IPS DF 6.9 (cell line): ENCODE measurements at regions not wholly inside any gene's neighbourhood (a gene's known extent, or its start where the extent isn't known, plus 50 kb on each side); places are given as distances from the start of the nearest gene placed in this dataset.
"Not testable (repeated sequence)": the region's sequence is repeated elsewhere in the genome, so short reads cannot be mapped to it uniquely, and the experiment has no call there.

Experiments used
- DNase-seq: peaks from one replicate; pipeline ENCODE4 v3.0.0-alpha.2; 2013; ENCODE audit warnings: low read depth, low spot score
- H3K27ac ChIP-seq: one replicate; pipeline ENCODE4 v1.5.1; 2013; ENCODE audit warnings: low read length, control low read depth
- H3K27me3 ChIP-seq: 2 replicates; pipeline ENCODE4 v1.6.1; 2013; ENCODE audit warnings: mild to moderate bottlenecking, low read length; ENCODE audit not compliant: control insufficient read depth, insufficient read depth
- H3K36me3 ChIP-seq: 2 replicates; pipeline ENCODE4 v1.6.1; 2013; ENCODE audit warnings: low read length; ENCODE audit not compliant: control insufficient read depth, insufficient read depth
- H3K4me1 ChIP-seq: 2 replicates; pipeline ENCODE4 v1.6.1; 2013; ENCODE audit warnings: low read length; ENCODE audit not compliant: control insufficient read depth, insufficient read depth
- H3K4me3 ChIP-seq: 2 replicates; pipeline ENCODE4 v1.5.1; 2013; ENCODE audit warnings: mild to moderate bottlenecking, low read length
- H3K9me3 ChIP-seq: 2 replicates; pipeline ENCODE4 v1.6.1; 2013; ENCODE audit warnings: low read length, inconsistent platforms; ENCODE audit not compliant: control insufficient read depth, insufficient read depth
- WGBS: extraction: QIAGEN DNeasy Blood & Tissue Kit; methylation state at CpG from one replicate; pipeline ENCODE4 v1.1.7; 2013; ENCODE audit warnings: mixed read lengths, missing lambda C conversion rate; ENCODE audit not compliant: insufficient read length, insufficient coverage; 5-methylcytosine and 5-hydroxymethylcytosine counted together

GRCh38 chr19:14328406-14328805 lies 52.8 kb upstream of the ADGRE5 start:
- no CpG with 5 or more reads among the region's 6 CpGs for WGBS
- Histone ChIP-seq H3K9me3 (no peaks in the 10 kb centered on the region), H3K4me3 (no peak overlapping the region), H3K27ac (no peak overlapping the region), H3K36me3 (no peaks in the 10 kb centered on the region), H3K27me3 (no peaks in the 10 kb centered on the region), H3K4me1 (no peaks in the 10 kb centered on the region)
- DNase-seq: no peak

GRCh38 chr19:14327061-14327460 lies 54.2 kb upstream of the ADGRE5 start:
- not testable (repeated sequence) for H3K36me3 ChIP-seq, H3K27ac ChIP-seq, H3K27me3 ChIP-seq, H3K9me3 ChIP-seq, DNase-seq, H3K4me3 ChIP-seq, H3K4me1 ChIP-seq
- no CpG with 5 or more reads among the region's 8 CpGs for WGBS

DNA sequence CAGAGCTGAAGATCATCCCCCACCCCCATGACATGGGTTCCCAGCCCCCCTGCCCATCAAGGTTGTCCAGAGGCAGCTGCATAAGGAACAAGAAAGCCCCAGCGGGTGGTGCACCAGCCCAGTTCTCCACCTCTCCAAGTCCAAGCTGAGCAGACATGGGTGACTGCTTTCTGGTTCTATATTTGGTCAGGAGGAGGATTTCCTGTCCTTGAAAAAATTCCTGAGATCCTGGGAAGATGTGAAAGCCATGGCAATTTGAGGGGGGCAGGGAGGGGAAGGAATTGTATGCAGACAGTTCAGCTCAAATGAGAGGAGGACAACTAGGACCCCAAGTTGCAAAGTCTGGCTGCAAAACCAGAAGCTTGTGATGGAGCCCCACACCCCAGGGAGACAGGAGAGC lies 55.4 kb upstream of the ADGRE5 start:
- Histone ChIP-seq H3K4me1 (no peaks in the 10 kb centered on the region), H3K4me3 (no peak overlapping the region), H3K27ac (no peak overlapping the region), H3K36me3 (no peaks in the 10 kb centered on the region), H3K9me3 (no peaks in the 10 kb centered on the region), H3K27me3 (no peaks in the 10 kb centered on the region)
- DNase-seq: no peak
- no CpG with 5 or more reads among the region's 1 CpG for WGBS

GRCh38 chr19:14325134-14325533 lies 56.1 kb upstream of the ADGRE5 start:
- H3K4me1 ChIP-seq: no peaks in the 10 kb centered on the region
- no peaks in the 10 kb centered on the region for H3K36me3 ChIP-seq
- no peak overlapping the region for H3K4me3 ChIP-seq
- no peak for DNase-seq
- H3K9me3 ChIP-seq: no peaks in the 10 kb centered on the region
- WGBS: no CpG with 5 or more reads among the region's 3 CpGs
- H3K27ac ChIP-seq: no peak overlapping the region
- no peaks in the 10 kb centered on the region for H3K27me3 ChIP-seq

DNA sequence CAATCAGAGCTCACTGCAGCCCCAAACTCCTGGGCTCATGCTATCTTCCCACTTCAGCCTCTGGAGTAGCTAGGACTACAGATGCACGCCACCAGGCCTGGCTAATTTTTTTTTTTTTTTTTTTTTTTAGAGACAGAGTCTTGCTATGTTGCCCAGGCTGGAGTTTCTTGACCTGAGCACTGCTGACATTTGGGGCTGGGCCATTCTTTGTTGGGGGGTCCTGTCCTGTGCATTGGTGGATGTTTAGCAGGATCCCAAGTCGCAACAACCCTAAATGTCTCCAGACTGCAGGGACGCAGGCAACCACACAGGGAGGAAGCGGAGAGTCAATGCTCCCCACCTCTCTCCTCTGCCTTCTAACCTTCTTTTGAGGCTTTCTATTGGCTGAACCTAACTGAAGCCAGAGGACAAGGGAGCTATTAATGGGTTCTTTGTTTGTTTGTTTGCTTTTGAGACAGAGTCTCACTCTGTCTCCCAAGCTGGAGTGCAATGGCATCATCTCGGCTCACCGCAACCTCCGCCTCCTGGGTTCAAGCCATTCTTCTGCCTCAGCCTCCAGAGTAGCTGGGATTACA lies 58.3 kb upstream of the ADGRE5 start:
- DNase-seq: no peak
- WGBS: no CpG with 5 or more reads among the region's 7 CpGs
- no peak overlapping the region for H3K4me3 ChIP-seq
- no peaks in the 10 kb centered on the region for H3K36me3 ChIP-seq
- no peak overlapping the region for H3K27ac ChIP-seq
- no peaks in the 10 kb centered on the region for H3K9me3 ChIP-seq
- no peaks in the 10 kb centered on the region for H3K4me1 ChIP-seq
- H3K27me3 ChIP-seq: no peaks in the 10 kb centered on the region

GRCh38 chr19:14320253-14320652 lies 61.0 kb upstream of the ADGRE5 start:
- no peaks in the 10 kb centered on the region for H3K27me3 ChIP-seq
- no peaks in the 10 kb centered on the region for H3K9me3 ChIP-seq
- no peak overlapping the region for H3K27ac ChIP-seq
- H3K4me1 ChIP-seq: no peaks in the 10 kb centered on the region
- WGBS: no CpG with 5 or more reads among the region's 3 CpGs
- no peak overlapping the region for H3K4me3 ChIP-seq
- DNase-seq: no peak
- H3K36me3 ChIP-seq: no peaks in the 10 kb centered on the region

GRCh38 chr19:14319720-14320119 lies 61.5 kb upstream of the ADGRE5 start:
- H3K27ac ChIP-seq, H3K9me3 ChIP-seq, H3K4me3 ChIP-seq, H3K27me3 ChIP-seq, H3K4me1 ChIP-seq, DNase-seq, H3K36me3 ChIP-seq: not testable (repeated sequence)
- WGBS: no CpG with 5 or more reads among the region's 6 CpGs

- Histone ChIP-seq H3K9me3 (no peaks in the 10 kb centered on the region), H3K36me3 (no peaks in the 10 kb centered on the region), H3K4me3 (no peak overlapping the region), H3K4me1 (no peaks in the 10 kb centered on the region), H3K27me3 (no peaks in the 10 kb centered on the region), H3K27ac (no peak overlapping the region)
- no peak for DNase-seq
- WGBS: no CpG with 5 or more reads among the region's 12 CpGs
These were observed 62.4 kb upstream of the ADGRE5 start for GRCh38 chr19:14318873-14319272.

DNA sequence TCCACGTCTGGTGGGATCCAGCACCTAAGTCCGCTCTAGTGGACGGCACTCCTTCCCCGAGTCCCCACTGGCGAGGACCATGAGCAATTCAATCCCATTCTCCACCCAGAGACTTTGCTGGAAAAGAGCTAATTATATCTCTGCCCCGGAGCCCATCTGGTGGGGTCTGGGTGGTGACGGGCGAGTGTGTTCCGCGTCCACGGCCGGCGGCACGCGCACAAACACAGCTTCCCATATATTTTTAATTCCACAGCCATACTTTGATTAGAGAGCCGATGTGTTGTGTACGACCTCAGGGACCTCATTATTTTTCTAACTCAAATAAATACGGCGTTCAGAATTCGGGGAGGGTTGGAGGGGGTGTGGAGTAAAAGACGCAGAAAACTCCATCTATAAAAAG lies 64.1 kb upstream of the ADGRE5 start:
- H3K4me3 ChIP-seq: no peak overlapping the region
- no peak overlapping the region for H3K27ac ChIP-seq
- WGBS: no CpG with 5 or more reads among the region's 21 CpGs
- no peaks in the 10 kb centered on the region for H3K4me1 ChIP-seq
- H3K36me3 ChIP-seq: no peaks in the 10 kb centered on the region
- no peaks in the 10 kb centered on the region for H3K9me3 ChIP-seq
- DNase-seq: no peak
- H3K27me3 ChIP-seq: no peaks in the 10 kb centered on the region

DNA sequence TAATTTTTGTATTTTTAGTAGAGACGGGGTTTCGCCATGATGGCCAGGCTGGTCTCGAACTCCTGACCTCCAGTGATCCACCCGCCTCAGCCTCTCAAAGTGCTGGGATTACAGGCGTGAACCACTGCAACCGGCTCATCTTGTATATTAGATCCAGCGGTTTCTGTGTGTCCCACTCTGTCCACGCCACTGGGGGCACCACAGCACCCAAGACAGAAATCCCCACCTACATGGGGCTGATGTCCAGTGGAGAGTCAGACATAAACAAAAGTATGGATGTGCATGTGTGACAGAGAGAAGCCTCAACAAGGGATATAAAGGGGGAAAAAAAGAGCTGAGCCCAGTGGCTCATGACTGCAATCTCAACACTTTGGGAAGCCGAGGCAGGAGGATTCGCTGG lies 65.8 kb upstream of the ADGRE5 start:
- no CpG with 5 or more reads among the region's 10 CpGs for WGBS
- no peaks in the 10 kb centered on the region for H3K4me1 ChIP-seq
- no peak overlapping the region for H3K27ac ChIP-seq
- no peaks in the 10 kb centered on the region for H3K36me3 ChIP-seq
- H3K9me3 ChIP-seq: no peaks in the 10 kb centered on the region
- no peaks in the 10 kb centered on the region for H3K27me3 ChIP-seq
- no peak for DNase-seq
- no peak overlapping the region for H3K4me3 ChIP-seq

DNA sequence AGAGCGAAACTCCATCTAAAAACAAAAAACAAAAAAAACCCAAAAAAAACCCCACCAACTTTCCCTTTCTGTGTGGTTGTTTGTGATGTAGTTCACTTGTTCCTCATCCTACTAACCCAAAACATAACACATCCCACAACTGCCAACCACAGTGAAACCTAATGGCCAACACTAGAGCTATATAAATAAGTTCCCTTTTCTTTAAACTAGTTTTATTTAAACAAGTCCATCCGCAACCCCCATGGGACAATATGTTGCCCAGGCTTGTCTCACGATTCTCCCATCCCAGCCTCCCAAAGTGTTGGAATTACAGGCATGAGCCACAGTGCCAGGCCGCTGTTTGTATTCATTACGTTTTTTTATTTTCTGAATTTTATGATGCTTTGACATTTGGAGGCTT lies 71.2 kb upstream of the ADGRE5 start:
- no peak overlapping the region for H3K4me3 ChIP-seq
- H3K9me3 ChIP-seq: no peaks in the 10 kb centered on the region
- no peaks in the 10 kb centered on the region for H3K36me3 ChIP-seq
- no CpG with 5 or more reads among the region's 5 CpGs for WGBS
- H3K27me3 ChIP-seq: no peaks in the 10 kb centered on the region
- H3K27ac ChIP-seq: no peak overlapping the region
- H3K4me1 ChIP-seq: no peaks in the 10 kb centered on the region
- no peak for DNase-seq
